ENCODE measurements at regions not wholly inside any gene's neighbourhood (a gene's known extent, or its start where the extent isn't known, plus 50 kb on each side); places are given as distances from the start of the nearest gene placed in this dataset.

- no peak for DNase-seq (ENCODE audit: low read depth)
Observed at GRCh38 chr21:16751695-16752474, 761.0 kb upstream of the CXADR start.

- DNase-seq (ENCODE audit: low read depth), result no peak
Observed at GRCh38 chr21:16752475-16752857, 760.4 kb upstream of the CXADR start.

- DNase-seq (ENCODE audit: low read depth), result no peak
Observed at GRCh38 chr21:16755061-16755460, 757.8 kb upstream of the CXADR start.

- no peak for DNase-seq (ENCODE audit: low read depth)
Observed at GRCh38 chr21:16767201-16767600, 745.6 kb upstream of the CXADR start.

GRCh38 chr21:16768096-16768495 lies 744.7 kb upstream of the CXADR start:
- DNase-seq (ENCODE audit: low read depth), result no peak

- no peak for DNase-seq (ENCODE audit: low read depth)
Observed at GRCh38 chr21:16770266-16770665, 742.6 kb upstream of the CXADR start.

GRCh38 chr21:16773206-16773605 lies 739.6 kb upstream of the CXADR start:
- peak; percentile 13 for DNase-seq (ENCODE audit: low read depth)

GRCh38 chr21:16775076-16775475 lies 737.8 kb upstream of the CXADR start:
- no peak for DNase-seq (ENCODE audit: low read depth)

GRCh38 chr21:16777041-16777720 lies 735.7 kb upstream of the CXADR start:
- no peak for DNase-seq (ENCODE audit: low read depth)

GRCh38 chr21:16788584-16788983 lies 724.3 kb upstream of the CXADR start:
- DNase-seq (ENCODE audit: low read depth), result no peak

GRCh38 chr21:16789636-16790035 lies 723.2 kb upstream of the CXADR start:
- DNase-seq (ENCODE audit: low read depth), result no peak

- no peak for DNase-seq (ENCODE audit: low read depth)
Observed at GRCh38 chr21:16792101-16792500, 720.7 kb upstream of the CXADR start.

- peak; percentile 92 for DNase-seq (ENCODE audit: low read depth)
Observed at GRCh38 chr21:16794950-16795349, 717.9 kb upstream of the CXADR start.

- DNase-seq (ENCODE audit: low read depth), result no peak
Observed at GRCh38 chr21:16796776-16797175, 716.1 kb upstream of the CXADR start.

GRCh38 chr21:16797540-16797939 lies 715.3 kb upstream of the CXADR start:
- DNase-seq (ENCODE audit: low read depth), result no peak

GRCh38 chr21:16797966-16798365 lies 714.9 kb upstream of the CXADR start:
- DNase-seq (ENCODE audit: low read depth), result no peak

- DNase-seq (ENCODE audit: low read depth), result no peak
Observed at GRCh38 chr21:16800536-16801275, 712.1 kb upstream of the CXADR start.

- no peak for DNase-seq (ENCODE audit: low read depth)
Observed at GRCh38 chr21:16811011-16811410, 701.8 kb upstream of the CXADR start.

GRCh38 chr21:16811970-16812369 lies 700.9 kb upstream of the CXADR start:
- DNase-seq (ENCODE audit: low read depth), result no peak

GRCh38 chr21:16815243-16815642 lies 697.6 kb upstream of the CXADR start:
- DNase-seq (ENCODE audit: low read depth), result no peak

- peak; percentile 17 for DNase-seq (ENCODE audit: low read depth)
Observed at GRCh38 chr21:16821588-16821987, 691.3 kb upstream of the CXADR start.

GRCh38 chr21:16829532-16829931 lies 683.3 kb upstream of the CXADR start:
- DNase-seq (ENCODE audit: low read depth), result no peak

GRCh38 chr21:16832791-16833190 lies 680.1 kb upstream of the CXADR start:
- no peak for DNase-seq (ENCODE audit: low read depth)
